ENCODE measurements at regions not wholly inside any gene's neighbourhood (a gene's known extent, or its start where the extent isn't known, plus 50 kb on each side); places are given as distances from the start of the nearest gene placed in this dataset.
"Not testable (repeated sequence)": the region's sequence is repeated elsewhere in the genome, so short reads cannot be mapped to it uniquely, and the experiment has no call there.

DNA sequence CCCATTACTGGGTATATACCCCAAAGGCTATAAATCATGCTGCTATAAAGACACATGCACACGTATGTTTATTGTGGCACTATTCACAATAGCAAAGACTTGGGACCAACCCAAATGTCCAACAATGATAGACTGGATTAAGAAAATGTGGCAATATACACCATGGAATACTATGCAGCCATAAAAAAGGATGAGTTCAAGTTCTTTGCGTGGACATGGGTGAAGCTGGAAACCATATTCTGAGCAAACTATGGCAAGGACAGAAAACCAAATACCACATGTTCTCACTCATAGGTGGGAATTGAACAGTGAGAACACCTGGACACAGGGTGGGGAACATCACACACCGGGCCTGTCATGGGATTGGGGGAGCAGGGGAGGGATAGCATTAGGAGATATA is 54.4 kb upstream of the MUCL1 start:
- not testable (repeated sequence) for DNase-seq

DNA sequence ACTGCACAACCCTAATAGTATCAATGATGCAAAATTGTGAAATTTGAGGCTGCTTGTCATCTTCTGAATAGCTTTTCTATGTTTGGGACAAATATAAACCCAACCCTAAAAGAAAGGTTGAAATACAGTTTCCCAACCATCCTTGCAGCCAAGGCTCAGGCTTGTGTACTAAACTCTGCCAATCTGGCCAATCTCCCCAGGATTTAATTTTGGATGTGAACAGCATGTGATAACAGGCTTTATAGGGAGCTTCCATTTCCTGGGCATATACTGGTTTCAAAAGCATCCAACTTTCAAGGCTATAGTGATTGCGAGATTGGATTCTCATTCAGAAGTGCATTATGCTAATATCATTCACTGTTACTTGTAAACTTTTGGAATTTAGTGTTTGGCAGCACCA is 55.7 kb upstream of the MUCL1 start:
- no peak for DNase-seq

DNA sequence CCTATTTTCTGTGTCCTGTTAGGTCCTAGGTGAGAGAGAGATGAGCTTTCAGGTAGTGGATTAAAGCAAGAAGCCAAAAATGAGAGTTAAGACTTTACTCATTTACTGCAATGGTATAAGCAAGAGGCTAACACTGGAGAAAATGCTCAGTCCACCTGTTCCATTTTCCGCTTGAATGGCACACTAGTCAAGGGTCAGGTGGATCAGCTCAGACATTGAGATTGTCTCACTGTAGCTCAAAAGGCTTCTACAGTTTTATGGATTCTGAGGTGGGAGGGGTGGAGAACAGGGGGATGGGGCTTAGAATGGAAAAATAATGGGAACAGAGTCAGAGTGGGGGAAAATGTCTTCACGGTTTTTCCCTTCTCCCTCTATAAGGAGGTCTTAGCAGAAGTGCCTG is 57.3 kb upstream of the MUCL1 start:
- DNase-seq: no peak

DNA sequence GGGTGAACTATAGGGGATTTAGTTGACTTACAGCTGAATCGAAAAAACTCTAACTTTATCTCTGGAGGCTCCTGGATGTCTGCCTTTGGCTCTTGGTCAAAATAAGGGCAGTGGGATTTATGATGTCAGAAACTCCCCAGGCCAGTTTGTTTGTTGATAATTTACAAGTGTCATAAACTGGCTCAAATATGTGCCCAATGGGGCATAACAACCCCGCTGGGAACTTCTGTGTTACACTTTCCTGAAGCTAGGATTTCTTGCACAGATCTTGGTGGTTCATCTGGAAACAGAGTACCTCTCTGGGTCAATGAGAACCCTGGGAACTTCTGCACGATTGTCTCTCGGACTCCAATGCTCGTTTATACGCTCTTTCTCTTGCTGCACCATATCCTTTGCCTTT is 58.7 kb upstream of the MUCL1 start:
- DNase-seq: no peak

DNA sequence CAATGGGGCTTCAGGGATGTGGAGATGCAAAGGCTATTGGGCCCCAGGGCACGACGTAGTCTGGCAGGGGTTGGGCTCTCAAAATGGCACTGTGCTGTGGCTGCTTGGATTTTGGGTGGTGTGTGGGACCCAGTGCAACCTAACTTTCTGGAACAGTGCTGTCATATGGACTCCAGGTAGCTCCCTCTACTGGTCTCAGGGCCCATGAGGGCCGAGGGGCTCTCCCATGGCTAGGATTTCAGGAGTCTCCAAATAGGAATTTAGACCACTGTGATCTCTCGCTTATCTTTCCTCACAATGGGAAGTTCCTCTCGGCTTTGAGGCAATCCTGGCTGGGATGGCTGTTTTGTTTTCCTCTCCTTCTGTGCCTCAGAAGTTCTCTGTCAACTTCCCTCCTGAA is 68.2 kb upstream of the MUCL1 start:
- DNase-seq: no peak

GRCh38 chr12:54784115-54784514 is 70.2 kb upstream of the MUCL1 start:
- no peak for DNase-seq

- not testable (repeated sequence) for DNase-seq
Measured at GRCh38 chr12:54777031-54777430, 77.3 kb upstream of the MUCL1 start.

GRCh38 chr12:54773593-54773992 is 80.7 kb upstream of the MUCL1 start:
- no peak for DNase-seq

- no peak for DNase-seq
Measured at GRCh38 chr12:54765652-54766051, 88.7 kb upstream of the MUCL1 start.

DNA sequence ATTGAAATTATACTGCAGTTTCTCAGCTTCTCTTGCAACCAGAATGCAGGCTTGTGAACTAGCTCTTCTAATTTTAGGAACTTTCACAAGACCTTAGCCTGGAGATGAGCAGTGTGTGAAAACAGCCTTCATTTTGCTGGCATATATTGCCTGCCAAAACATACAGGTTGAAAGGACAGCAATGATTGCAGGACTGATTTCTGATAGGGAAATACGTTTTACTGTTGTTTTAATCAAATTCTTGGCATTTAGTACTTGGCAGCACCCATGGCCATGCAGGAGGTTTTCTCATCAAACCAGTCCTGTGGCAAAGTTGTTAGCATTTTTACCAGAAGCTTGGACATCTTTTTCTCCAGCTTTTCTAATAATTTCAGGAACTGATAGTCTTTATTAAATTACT is 91.9 kb upstream of the MUCL1 start:
- no peak for DNase-seq

- DNase-seq: peak; percentile 51
Measured at GRCh38 chr12:54759751-54760150, 94.6 kb upstream of the MUCL1 start.

GRCh38 chr12:54751493-54751892 is 102.8 kb upstream of the MUCL1 start:
- DNase-seq: no peak

GRCh38 chr12:54749191-54749818 is 101.1 kb upstream of the DCD start:
- peak; percentile 68 for DNase-seq

- DNase-seq: no peak
Measured at GRCh38 chr12:54744590-54744989, 96.4 kb upstream of the DCD start.

DNA sequence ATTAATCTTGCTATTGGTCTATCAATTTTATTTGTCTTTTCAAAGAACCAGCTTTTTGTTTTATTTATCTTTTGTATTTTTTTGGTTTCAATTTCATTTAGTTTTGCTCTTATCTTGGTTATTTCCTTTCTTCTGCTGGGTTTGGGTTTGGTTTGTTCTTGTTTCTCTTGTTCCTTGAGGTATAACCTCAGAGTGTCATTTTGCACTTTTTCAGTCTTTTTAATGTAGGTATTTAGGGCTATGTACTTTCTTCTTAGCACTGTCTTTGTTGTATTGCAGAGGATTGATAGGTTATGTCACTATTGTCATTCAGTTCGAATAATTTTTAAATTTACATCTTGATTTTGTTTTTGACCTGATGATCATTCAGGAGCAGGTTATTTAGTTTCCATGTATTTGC is 92.7 kb upstream of the DCD start:
- DNase-seq: no peak

- DNase-seq: no peak
Measured at GRCh38 chr12:54736549-54736948, 88.4 kb upstream of the DCD start.

DNA sequence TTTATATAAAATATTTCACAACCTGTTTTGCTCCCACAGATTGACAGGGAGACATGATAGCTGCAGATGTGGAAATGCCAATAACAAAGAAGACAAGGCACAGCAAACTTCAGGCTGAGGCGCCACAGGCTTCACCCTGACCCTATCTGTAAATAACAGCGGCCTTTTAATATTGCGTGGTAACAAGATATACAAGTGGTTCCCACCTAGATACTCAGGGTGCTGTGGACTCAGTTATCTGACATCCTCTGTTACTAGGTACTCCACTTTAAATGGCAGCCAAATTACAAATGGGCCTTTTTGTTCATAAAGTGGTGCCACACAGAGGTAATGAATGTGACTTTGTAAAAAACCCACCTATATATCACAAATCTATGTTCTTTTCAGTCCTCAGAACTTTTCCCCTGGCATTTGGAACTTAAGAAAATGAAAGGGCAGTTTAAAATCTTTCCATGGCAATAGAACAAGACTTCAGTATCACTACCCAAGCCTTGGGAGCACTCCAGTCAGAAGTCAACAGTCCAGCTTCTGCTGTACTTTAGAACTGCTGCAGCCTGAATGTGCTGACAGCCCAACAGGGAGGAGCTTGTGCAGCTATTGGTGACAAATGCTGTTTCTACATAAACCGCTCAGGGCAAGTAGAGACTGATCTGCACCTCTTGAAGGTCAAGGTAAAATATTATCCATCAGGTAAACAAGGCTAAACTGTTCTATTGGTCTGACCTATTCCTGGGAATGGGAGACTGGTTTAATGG is 86.2 kb upstream of the DCD start:
- DNase-seq: no peak

GRCh38 chr12:54725233-54725843 is 77.2 kb upstream of the DCD start:
- DNase-seq: peak; percentile 53

DNA sequence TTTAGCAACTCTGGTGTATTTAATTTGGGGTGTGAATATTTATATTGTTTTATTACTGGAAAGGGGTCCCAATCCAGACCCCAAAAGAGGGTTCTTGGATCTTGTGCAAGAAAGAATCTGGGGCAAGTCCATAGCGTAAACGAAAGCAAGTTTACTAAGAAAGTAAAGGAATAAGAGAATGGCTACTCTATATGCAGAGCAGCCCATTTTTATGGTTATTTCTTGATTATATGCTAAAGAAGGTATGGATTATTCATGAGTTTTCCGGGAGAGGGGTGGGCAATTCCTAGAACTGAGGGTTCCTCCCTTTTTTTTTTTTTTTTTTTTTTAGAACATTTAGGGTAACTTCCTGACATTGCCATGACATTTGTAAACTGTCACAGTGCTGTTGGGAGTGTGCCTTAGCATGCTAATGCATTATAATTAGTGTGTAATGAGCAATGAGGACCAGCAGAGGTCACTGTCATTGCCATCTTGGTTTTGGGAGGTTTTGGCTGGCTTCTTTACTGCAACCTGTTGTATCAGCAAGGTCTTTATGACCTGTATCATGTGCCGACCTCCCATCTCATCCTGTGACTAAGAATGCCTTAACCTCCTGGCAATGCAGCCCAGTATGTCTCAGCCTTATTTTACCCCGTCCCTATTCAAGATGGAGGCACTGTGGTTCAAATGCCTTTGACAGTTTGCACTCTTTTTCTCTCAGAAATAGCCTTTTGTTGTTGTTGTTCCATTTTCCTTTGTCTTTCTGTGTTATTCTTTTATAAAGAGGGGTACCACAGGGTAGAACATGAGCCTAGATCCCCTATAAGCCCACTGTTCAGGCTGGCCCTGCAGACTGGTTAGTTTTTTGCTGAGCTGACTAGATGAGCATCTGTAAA is 75.5 kb upstream of the DCD start:
- DNase-seq: peak; percentile 8

DNA sequence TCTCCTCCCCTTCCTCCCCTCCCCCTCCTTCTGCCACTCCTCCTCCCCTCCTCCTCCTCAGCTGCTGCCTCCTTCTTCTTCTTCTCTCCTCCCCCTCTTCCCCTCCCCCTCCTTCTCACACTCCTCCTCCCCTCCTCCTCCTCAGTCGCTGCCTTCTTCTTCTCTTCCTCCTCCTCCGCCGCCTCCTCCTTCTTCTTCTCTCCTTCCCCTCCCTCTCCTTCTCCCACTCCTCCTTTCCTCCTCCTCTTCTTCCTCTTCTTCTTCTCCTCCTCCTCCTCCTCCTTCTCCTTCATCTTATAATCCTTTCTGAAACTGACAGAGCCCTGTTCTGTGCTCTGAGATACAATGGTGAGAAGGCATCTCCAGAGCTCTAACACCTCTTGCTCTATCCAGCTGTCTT is 73.1 kb upstream of the DCD start:
- no peak for DNase-seq

- no peak for DNase-seq
Measured at GRCh38 chr12:54719691-54720090, 71.5 kb upstream of the DCD start.

GRCh38 chr12:54716261-54716660 is 68.1 kb upstream of the DCD start:
- no peak for DNase-seq

DNA sequence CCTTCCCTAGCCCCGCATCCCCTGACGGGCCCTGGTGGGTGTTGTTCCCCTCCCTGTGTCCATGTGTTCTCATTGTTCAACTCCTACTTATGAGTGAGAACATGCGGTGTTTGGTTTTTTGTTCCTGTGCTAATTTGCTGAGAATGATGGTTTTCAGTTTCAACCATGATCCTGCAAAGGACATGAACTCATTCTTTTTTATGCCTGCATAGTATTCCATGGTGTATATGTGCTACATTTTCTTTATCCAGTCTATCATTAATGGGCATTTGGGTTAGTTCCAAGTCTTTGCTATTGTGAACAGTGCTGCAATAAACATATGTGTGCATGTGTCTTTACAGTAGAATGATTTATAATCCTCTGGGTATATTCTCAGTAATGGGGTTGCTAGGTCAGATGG is 65.7 kb upstream of the DCD start:
- DNase-seq: not testable (repeated sequence)

Measured in NCI-H1092 treated with DMSO at 0.1 percent for 48 hours (cell line).